GM21447 (cell line): ENCODE measurements at regions not wholly inside any gene's neighbourhood (a gene's known extent, or its start where the extent isn't known, plus 50 kb on each side); places are given as distances from the start of the nearest gene placed in this dataset.
"Not testable (repeated sequence)": the region's sequence is repeated elsewhere in the genome, so short reads cannot be mapped to it uniquely, and the experiment has no call there.

Experiments
- ATAC-seq: cut with Tn5 transposase; IDR thresholded peaks from one replicate; pipeline ENCODE4 v1.9.1; 2021; ENCODE audit not compliant: unreplicated experiment

GRCh38 chr2:161044921-161045320 lies 115.3 kb upstream of the TANK start:
- ATAC-seq, result no peak

- no peak for ATAC-seq
Observed at GRCh38 chr2:161045726-161046125, 114.5 kb upstream of the TANK start.

- no peak for ATAC-seq
Observed at GRCh38 chr2:161046876-161047275, 113.4 kb upstream of the TANK start.

- no peak for ATAC-seq
Observed at GRCh38 chr2:161048317-161048716, 111.9 kb upstream of the TANK start.

GRCh38 chr2:161049559-161049958 lies 110.7 kb upstream of the TANK start:
- no peak for ATAC-seq

GRCh38 chr2:161052214-161052613 lies 108.0 kb upstream of the TANK start:
- ATAC-seq, result no peak

GRCh38 chr2:161055289-161055688 lies 104.9 kb upstream of the TANK start:
- ATAC-seq, result no peak

GRCh38 chr2:161059388-161059787 lies 100.8 kb upstream of the TANK start:
- ATAC-seq, result no peak

- no peak for ATAC-seq
Observed at GRCh38 chr2:161061786-161062185, 98.4 kb upstream of the TANK start.

GRCh38 chr2:161063157-161063945 lies 96.9 kb upstream of the TANK start:
- ATAC-seq, result peak; percentile 91

- ATAC-seq, result peak; percentile 36
Observed at GRCh38 chr2:161063946-161064306, 96.3 kb upstream of the TANK start.

- ATAC-seq, result no peak
Observed at GRCh38 chr2:161067846-161068350, 92.3 kb upstream of the TANK start.

- no peak for ATAC-seq
Observed at GRCh38 chr2:161068670-161069069, 91.6 kb upstream of the TANK start.

- ATAC-seq, result no peak
Observed at GRCh38 chr2:161070693-161071479, 89.3 kb upstream of the TANK start.

GRCh38 chr2:161072436-161072835 lies 87.8 kb upstream of the TANK start:
- not testable (repeated sequence) for ATAC-seq

GRCh38 chr2:161075701-161076100 lies 84.5 kb upstream of the TANK start:
- ATAC-seq, result no peak

GRCh38 chr2:161076936-161077335 lies 83.3 kb upstream of the TANK start:
- no peak for ATAC-seq

- ATAC-seq, result peak; percentile 91
Observed at GRCh38 chr2:161077367-161078210, 82.6 kb upstream of the TANK start.

- ATAC-seq, result no peak
Observed at GRCh38 chr2:161078211-161078539, 82.1 kb upstream of the TANK start.

GRCh38 chr2:161085149-161085548 lies 75.1 kb upstream of the TANK start:
- ATAC-seq, result no peak

- peak; percentile 85 for ATAC-seq
Observed at GRCh38 chr2:161088658-161089350, 71.4 kb upstream of the TANK start.
